ENCODE measurements at regions not wholly inside any gene's neighbourhood (a gene's known extent, or its start where the extent isn't known, plus 50 kb on each side); places are given as distances from the start of the nearest gene placed in this dataset.

- Histone ChIP-seq H3K79me2 (ENCODE audit: insufficient read depth, low read length) (no peaks in the 10 kb centered on the region), H2AFZ (ENCODE audit: low read length) (no peak overlapping the region), H3K27me3 (ENCODE audit: insufficient read depth, low read length, poor library complexity, severe bottlenecking) (no peaks in the 10 kb centered on the region), H3K4me2 (ENCODE audit: low read depth, low read length, poor library complexity, severe bottlenecking) (no peak overlapping the region), H3K9me2 (replicated peaks; ENCODE audit: low read depth, low read length) (no peaks in the 10 kb centered on the region), H3F3A (ENCODE audit: low read depth) (no peaks in the 10 kb centered on the region), H4K20me1 (ENCODE audit: insufficient read depth, low read length, poor library complexity, severe bottlenecking) (no peaks in the 10 kb centered on the region), H3K4me3 (ENCODE audit: low read length, poor library complexity, severe bottlenecking) (no peak overlapping the region), H3K4me1 (ENCODE audit: insufficient read depth, low read length, poor library complexity, severe bottlenecking) (no peaks in the 10 kb centered on the region), H3K36me3 (ENCODE audit: insufficient read depth, low read length) (no peaks in the 10 kb centered on the region), H3K9ac (ENCODE audit: low read depth, low read length, poor library complexity, severe bottlenecking) (no peak overlapping the region), H3K9me3 (ENCODE audit: insufficient read depth, low read depth, low read length) (no peaks in the 10 kb centered on the region)
- no peak for TF ChIP-seq CTCF (conservative IDR thresholded peaks at IDR 0.05; ENCODE audit: low read length)
- TF ChIP-seq EZH2phosphoT487 (IDR thresholded peaks at IDR 0.05; ENCODE audit: borderline replicate concordance): no peak
Measured at GRCh38 chr21:28104346-28104745, 888.3 kb downstream of the LTN1 start.

DNA sequence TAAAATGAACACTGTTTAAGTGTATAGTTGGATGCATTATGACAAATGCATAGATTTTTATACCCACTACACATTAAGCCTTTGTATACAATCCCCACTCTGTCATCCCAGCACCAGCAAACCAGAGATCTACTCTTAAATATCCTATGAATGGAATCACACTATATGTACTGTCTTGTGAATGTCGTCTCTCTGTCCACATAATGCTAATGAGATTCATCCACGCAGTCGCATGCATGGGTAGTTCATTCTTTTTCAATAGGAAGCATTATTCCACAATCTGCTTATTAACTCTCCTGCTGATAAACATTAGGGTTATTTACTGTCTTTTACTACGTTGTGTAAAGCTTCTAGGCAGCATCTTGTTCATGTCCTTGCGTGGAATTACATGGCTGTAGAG, 892.3 kb downstream of the LTN1 start:
- no peak overlapping the region for H2AFZ ChIP-seq (ENCODE audit: low read length)
- TF ChIP-seq EZH2phosphoT487 (IDR thresholded peaks at IDR 0.05; ENCODE audit: borderline replicate concordance) (no peak), CTCF (conservative IDR thresholded peaks at IDR 0.05; ENCODE audit: low read length) (no peak)
- no peak overlapping the region for H3K4me3 ChIP-seq (ENCODE audit: low read length, poor library complexity, severe bottlenecking)
- H3F3A ChIP-seq (ENCODE audit: low read depth): no peaks in the 10 kb centered on the region
- H3K9me3 ChIP-seq (ENCODE audit: insufficient read depth, low read depth, low read length): no peaks in the 10 kb centered on the region
- no peaks in the 10 kb centered on the region for H3K4me1 ChIP-seq (ENCODE audit: insufficient read depth, low read length, poor library complexity, severe bottlenecking)
- no peaks in the 10 kb centered on the region for H3K27me3 ChIP-seq (ENCODE audit: insufficient read depth, low read length, poor library complexity, severe bottlenecking)
- H3K79me2 ChIP-seq (ENCODE audit: insufficient read depth, low read length): no peaks in the 10 kb centered on the region
- H3K36me3 ChIP-seq (ENCODE audit: insufficient read depth, low read length): no peaks in the 10 kb centered on the region
- H3K4me2 ChIP-seq (ENCODE audit: low read depth, low read length, poor library complexity, severe bottlenecking): no peak overlapping the region
- H3K9me2 ChIP-seq (replicated peaks; ENCODE audit: low read depth, low read length): no peaks in the 10 kb centered on the region
- H3K9ac ChIP-seq (ENCODE audit: low read depth, low read length, poor library complexity, severe bottlenecking): no peak overlapping the region
- H4K20me1 ChIP-seq (ENCODE audit: insufficient read depth, low read length, poor library complexity, severe bottlenecking): no peaks in the 10 kb centered on the region

GRCh38 chr21:28099001-28099705, 893.5 kb downstream of the LTN1 start:
- Histone ChIP-seq H3K36me3 (ENCODE audit: insufficient read depth, low read length) (no peaks in the 10 kb centered on the region), H3K79me2 (ENCODE audit: insufficient read depth, low read length) (no peaks in the 10 kb centered on the region), H3K4me2 (ENCODE audit: low read depth, low read length, poor library complexity, severe bottlenecking) (no peak overlapping the region), H3K9ac (ENCODE audit: low read depth, low read length, poor library complexity, severe bottlenecking) (no peak overlapping the region), H3K9me3 (ENCODE audit: insufficient read depth, low read depth, low read length) (no peaks in the 10 kb centered on the region), H3K4me3 (ENCODE audit: low read length, poor library complexity, severe bottlenecking) (no peak overlapping the region), H2AFZ (ENCODE audit: low read length) (no peak overlapping the region), H3K9me2 (replicated peaks; ENCODE audit: low read depth, low read length) (no peaks in the 10 kb centered on the region), H3F3A (ENCODE audit: low read depth) (no peaks in the 10 kb centered on the region), H4K20me1 (ENCODE audit: insufficient read depth, low read length, poor library complexity, severe bottlenecking) (no peaks in the 10 kb centered on the region), H3K27me3 (ENCODE audit: insufficient read depth, low read length, poor library complexity, severe bottlenecking) (no peaks in the 10 kb centered on the region), H3K4me1 (ENCODE audit: insufficient read depth, low read length, poor library complexity, severe bottlenecking) (no peaks in the 10 kb centered on the region)
- TF ChIP-seq EZH2phosphoT487 (IDR thresholded peaks at IDR 0.05; ENCODE audit: borderline replicate concordance) (no peak), CTCF (conservative IDR thresholded peaks at IDR 0.05; ENCODE audit: low read length) (no peak)

Measured in Loucy (cell line).